ENCODE measurements at regions not wholly inside any gene's neighbourhood (a gene's known extent, or its start where the extent isn't known, plus 50 kb on each side); places are given as distances from the start of the nearest gene placed in this dataset.

- TF ChIP-seq EZH2 (IDR thresholded peaks at IDR 0.05) (no peak), POLR2AphosphoS5 (IDR thresholded peaks at IDR 0.05; ENCODE audit: borderline replicate concordance, low read depth, low read length) (no peak), FOXP2 (optimal IDR thresholded peaks at IDR 0.05; ENCODE audit: control extremely low read depth, extremely low read length, insufficient read depth) (no peak)
Observed at GRCh38 chr13:80901111-80901510, 560.2 kb upstream of the SPRY2 start.

All from SK-N-MC (cell line).